Non-pigmented ciliary epithelial cell (primary cell): ENCODE measurements at regions not wholly inside any gene's neighbourhood (a gene's known extent, or its start where the extent isn't known, plus 50 kb on each side); places are given as distances from the start of the nearest gene placed in this dataset.
"Not testable (repeated sequence)": the region's sequence is repeated elsewhere in the genome, so short reads cannot be mapped to it uniquely, and the experiment has no call there.

Experiments
- DNase-seq: peaks from one replicate; pipeline ENCODE4 v3.0.0-alpha.2; 2010; ENCODE audit warnings: low read depth

- no peak for DNase-seq
Measured at GRCh38 chr4:138501614-138502013, 259.5 kb upstream of the SLC7A11 start.

GRCh38 chr4:138500869-138501268 is 258.7 kb upstream of the SLC7A11 start:
- no peak for DNase-seq

DNA sequence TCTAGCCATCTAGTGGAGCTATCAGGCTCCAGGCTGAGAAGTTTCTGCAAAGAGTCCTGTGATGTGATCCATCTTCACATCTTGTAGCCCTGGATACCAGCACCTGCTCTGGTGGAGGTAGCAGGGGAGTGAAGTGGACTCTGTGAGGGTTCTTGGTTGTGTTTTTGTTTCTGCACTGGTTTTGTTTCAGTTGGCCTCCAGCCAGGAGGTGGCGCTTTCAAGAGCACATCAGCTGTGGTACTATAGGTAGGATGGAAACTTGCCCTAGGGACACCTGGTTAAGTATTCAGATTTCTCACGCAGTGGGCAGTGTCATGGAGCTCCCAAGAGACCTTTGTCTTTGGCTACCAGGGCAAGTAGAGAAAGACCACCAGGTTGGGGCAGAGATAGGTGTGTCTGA is 257.5 kb upstream of the SLC7A11 start:
- no peak for DNase-seq

- no peak for DNase-seq
Measured at GRCh38 chr4:138494931-138495330, 252.8 kb upstream of the SLC7A11 start.

GRCh38 chr4:138494116-138494515 is 252.0 kb upstream of the SLC7A11 start:
- no peak for DNase-seq

DNA sequence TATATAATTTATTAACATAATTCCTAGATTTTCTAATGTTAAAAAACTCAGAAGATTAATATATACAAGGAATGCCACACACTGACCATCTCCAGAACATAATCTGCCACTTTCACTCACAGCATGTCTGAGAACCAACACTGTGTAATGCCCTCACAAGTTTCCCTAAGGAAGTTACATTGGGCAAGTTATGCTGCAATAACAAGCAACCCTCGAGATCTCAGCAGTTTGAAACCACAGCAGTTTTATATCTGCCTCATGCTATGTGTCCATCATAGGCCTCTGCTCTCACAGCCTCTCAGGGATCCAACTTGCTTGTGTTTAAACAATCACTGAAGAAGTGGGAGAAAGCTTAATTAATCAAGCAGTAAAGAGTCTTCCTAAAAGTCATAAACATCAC is 250.0 kb upstream of the SLC7A11 start:
- DNase-seq = no peak

GRCh38 chr4:138488533-138488932 is 246.4 kb upstream of the SLC7A11 start:
- DNase-seq = no peak

DNA sequence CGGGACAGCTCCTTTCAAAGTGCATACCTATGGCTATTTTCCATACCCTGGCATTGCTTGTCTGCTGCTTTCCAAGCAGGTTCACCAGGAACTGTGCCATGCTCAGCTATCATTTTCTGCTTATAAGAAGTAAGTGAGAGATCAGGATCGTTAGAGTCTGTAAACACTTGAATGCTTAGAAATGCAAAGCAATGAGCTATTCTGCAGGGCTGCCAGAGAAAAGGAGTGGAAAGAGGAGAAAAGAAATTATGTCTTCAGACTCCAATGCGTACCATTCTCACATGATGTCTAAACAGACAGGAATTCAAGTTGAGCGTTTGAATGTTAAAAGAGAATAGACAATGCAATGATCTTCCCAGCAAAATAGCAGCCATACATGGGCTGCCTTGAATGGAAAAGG is 245.5 kb upstream of the SLC7A11 start:
- DNase-seq = no peak

DNA sequence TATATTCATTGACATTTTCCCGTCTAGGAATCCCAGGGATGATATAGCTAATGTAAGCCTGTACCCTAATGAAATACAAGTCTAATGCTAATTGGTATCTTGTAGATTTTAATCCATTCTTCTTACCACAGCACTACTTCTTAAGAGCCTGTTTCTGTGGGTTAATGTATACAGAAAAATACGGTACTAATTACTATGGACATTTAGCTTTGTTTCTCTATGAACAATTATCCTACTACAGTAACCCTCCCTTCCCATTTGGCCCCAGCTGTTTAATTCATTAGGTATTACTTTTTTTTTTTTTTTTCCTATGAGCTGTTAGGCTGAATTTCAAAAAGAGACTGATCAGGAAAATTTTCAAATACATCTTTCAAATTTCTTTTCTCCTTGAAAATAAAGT is 245.1 kb upstream of the SLC7A11 start:
- DNase-seq = no peak

GRCh38 chr4:138485498-138485897 is 243.3 kb upstream of the SLC7A11 start:
- no peak for DNase-seq

GRCh38 chr4:138475116-138475515 is 233.0 kb upstream of the SLC7A11 start:
- DNase-seq = no peak

DNA sequence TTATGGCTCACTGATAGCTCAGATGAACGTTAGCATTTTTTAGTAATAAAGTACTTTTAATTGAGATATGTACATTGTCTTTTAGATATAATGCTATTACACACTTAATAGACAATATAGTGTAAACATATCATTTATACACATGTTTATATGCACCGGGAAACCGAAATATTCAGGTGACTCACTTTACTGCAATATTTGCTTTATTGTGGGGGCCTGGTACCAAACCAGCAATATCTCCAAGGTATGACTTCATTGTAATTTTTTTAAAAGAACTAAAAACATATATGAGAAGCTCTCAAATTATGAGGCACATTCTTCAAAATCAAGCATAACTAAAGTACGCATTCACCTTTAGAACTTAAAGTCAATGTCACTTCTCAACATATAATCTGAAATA is 231.2 kb upstream of the SLC7A11 start:
- DNase-seq = no peak

DNA sequence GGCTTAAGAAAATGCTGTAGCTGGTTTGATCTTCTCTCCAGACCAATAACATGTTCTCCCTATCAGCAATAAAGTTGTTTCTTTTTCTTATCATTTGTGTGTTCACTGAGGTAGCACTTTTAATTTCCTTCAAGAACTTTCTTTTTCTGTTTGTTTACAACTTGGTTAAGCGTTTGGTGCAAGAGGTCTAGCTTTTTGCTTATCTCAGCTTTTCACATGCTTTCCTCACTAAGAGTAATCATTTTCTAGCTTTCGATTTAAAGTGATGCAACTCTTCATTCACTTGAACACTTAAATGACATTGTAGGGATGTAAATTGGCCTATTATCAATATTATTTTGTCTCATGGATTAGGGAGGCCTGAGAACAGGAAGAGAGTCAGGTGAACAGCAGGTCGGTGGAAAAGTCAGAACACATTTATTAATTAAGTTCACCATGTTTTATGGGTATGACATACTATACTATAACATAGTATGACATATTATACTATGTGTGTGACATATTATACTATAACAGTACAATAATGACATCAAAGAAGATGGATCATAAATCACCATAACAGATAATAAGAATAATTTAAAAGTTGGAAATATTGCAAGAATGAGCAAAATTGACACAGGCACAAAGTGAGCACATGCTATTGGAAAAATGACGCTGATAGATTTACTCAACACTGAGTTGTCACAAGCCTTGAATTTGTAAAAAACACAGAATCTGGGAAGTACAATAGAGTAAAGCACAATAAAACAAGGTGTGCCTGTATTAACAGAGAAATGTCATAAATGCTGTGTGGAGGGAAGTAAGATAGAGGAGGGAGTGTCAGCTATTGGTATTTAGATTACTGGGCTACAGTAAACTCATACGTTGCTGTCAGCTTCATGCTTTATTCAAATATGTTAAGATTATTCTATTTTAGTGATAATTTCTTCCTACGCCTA is 218.6 kb upstream of the SLC7A11 start:
- no peak for DNase-seq

DNA sequence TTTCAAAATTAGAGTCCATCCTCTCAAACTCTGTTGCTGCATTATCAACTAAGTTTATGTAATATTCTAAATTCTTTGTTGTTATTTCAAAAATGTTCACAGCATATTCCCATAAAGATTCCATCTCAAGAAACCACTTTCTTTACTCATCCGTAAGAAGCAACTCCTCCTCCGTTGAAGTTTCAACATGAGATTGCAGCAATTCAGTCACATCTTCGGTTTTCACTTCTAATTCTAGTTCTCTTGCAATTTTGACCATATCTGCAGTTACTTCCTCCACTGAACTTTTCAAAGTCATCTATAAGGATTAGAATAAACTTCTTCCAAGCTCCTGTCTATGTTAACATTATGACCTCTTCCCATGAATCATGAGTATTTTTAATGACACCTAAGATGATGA is 216.6 kb upstream of the SLC7A11 start:
- no peak for DNase-seq

DNA sequence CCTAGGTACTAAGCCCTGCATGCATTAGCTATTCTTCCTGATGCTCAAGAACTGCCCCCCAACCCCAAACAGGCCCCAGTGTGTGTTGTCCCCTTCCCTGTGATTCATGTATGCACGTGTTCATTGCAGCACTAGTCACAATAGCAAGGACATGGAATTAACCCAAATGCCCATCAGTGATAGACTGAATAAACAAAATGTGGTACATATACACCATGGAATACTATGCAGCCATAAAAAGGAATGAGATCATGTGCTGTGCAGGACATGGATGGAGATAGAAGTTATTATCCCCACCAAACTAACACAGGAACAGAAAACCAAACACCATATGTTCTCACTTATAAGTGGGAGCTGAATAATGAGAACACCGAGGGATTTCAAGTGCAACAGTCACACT is 214.2 kb upstream of the SLC7A11 start:
- DNase-seq = not testable (repeated sequence)

DNA sequence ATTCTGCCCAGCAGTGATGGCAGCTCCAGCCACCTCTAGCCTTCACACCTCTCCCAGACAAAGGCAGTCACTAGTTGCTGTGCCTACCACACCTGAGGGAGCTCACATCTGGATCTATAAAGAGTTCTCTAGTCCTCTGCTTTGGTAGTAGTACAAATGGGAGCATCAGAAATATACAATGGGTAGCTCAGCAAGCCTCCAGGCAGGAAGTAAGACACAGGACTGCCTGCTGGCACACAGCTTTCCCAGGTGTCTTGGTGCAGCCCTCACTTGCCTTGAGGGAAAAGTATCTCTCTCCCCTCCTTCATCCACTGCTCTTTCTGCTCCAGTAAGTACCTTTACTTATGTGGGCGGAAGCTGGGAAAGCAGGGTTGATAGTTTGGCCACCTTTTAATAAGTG is 212.9 kb upstream of the SLC7A11 start:
- DNase-seq = no peak

GRCh38 chr4:138452826-138453225 is 210.7 kb upstream of the SLC7A11 start:
- DNase-seq = no peak

GRCh38 chr4:138451276-138451663 is 209.1 kb upstream of the SLC7A11 start:
- DNase-seq = no peak

- DNase-seq = no peak
Measured at GRCh38 chr4:138450546-138451275, 208.6 kb upstream of the SLC7A11 start.

DNA sequence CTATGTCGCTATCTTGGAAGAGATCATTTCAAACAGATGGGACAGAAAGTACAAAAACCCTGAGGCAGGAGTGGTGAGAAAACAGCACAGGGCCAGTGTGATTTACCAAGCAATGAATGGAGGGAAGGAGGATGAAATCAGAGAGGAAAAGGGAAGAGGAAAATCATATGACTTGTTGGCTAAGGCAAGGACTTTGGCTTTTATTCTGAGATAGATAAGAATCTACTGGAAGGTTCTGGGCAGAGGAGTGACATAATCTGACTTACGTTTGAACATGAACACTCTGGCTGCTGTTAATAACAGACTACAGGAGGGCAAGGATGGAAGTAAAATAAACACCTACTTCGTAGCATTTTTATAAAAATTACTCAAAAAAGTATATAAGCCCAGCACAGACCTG is 207.8 kb upstream of the SLC7A11 start:
- no peak for DNase-seq

DNA sequence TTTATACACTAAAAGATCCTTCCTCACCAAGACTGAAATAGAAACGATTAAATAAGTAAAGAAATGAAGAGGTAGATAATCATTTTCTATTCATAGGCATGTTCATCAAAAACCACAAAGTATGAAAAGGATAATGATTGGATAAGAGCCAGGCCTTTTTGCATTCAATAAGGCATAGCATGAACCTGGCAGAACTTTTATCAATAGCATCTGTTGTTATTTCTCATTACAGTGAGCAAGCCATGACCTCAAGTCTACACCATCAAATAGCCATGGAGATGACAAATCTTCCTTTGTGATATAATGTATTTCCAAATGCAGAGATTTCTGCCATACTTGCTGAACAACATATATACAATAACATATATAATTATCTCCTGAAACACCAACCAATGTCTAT is 206.0 kb upstream of the SLC7A11 start:
- DNase-seq = no peak

- no peak for DNase-seq
Measured at GRCh38 chr4:138446456-138446855, 204.3 kb upstream of the SLC7A11 start.

GRCh38 chr4:138445098-138445497 is 202.9 kb upstream of the SLC7A11 start:
- DNase-seq = no peak
